ENCODE measurements at regions not wholly inside any gene's neighbourhood (a gene's known extent, or its start where the extent isn't known, plus 50 kb on each side); places are given as distances from the start of the nearest gene placed in this dataset.

GRCh38 chr3:73120710-73121109 is 59.3 kb downstream of the EBLN2 start:
- no peak for TF ChIP-seq CTCF (IDR thresholded peaks at IDR 0.05)
- no peak for TF ChIP-seq POLR2A (IDR thresholded peaks at IDR 0.05)

Data from body of pancreas (tissue), 4 donors.